IMR-90 (cell line): ENCODE measurements at regions not wholly inside any gene's neighbourhood (a gene's known extent, or its start where the extent isn't known, plus 50 kb on each side); places are given as distances from the start of the nearest gene placed in this dataset.

ENCODE experiments used
- BHLHE40 ChIP-seq: fragments of 150-350 bp; IDR thresholded peaks from 2 replicates; pipeline ENCODE4 v1.6.1; 2016; ENCODE audit warnings: mild to moderate bottlenecking, low read depth, low read length
- CTCF ChIP-seq: conservative IDR thresholded peaks from 2 replicates; pipeline ENCODE4 v1.5.1; 2012; ENCODE audit warnings: mild to moderate bottlenecking, low read depth, low read length, improper control_type of control experiment
- MAZ ChIP-seq: IDR thresholded peaks from 2 replicates; pipeline ENCODE4 v1.6.1; 2012; ENCODE audit warnings: low read depth, mild to moderate bottlenecking, low read length, improper control_type of control experiment, moderate library complexity, borderline replicate concordance
- MXI1 ChIP-seq: IDR thresholded peaks from 2 replicates; pipeline ENCODE4 v1.6.1; 2012; ENCODE audit warnings: low read depth, mild to moderate bottlenecking, low read length, moderate library complexity, borderline replicate concordance
- POLR2A ChIP-seq: IDR thresholded peaks from 2 replicates; pipeline ENCODE4 v1.6.1; 2012; ENCODE audit warnings: mild to moderate bottlenecking, low read depth, low read length
- RAD21 ChIP-seq: IDR thresholded peaks from 2 replicates; pipeline ENCODE4 v1.6.1; 2012; ENCODE audit warnings: low read length, improper control_type of control experiment
- SMC3 ChIP-seq: fragments of 150-350 bp; IDR thresholded peaks from 2 replicates; pipeline ENCODE4 v1.6.1; 2016; ENCODE audit warnings: low read depth, mild to moderate bottlenecking, antibody characterized with exemption, low read length, moderate library complexity

- TF ChIP-seq CTCF: no peak
- TF ChIP-seq POLR2A: no peak
- no peak for TF ChIP-seq SMC3
- no peak for TF ChIP-seq BHLHE40
- TF ChIP-seq MXI1: no peak
- TF ChIP-seq MAZ: no peak
- no peak for TF ChIP-seq RAD21
Observed at GRCh38 chr4:53778155-53778554, 186.9 kb upstream of the LNX1 start.
